Heart left ventricle (tissue), 13 donors: ENCODE measurements at regions not wholly inside any gene's neighbourhood (a gene's known extent, or its start where the extent isn't known, plus 50 kb on each side); places are given as distances from the start of the nearest gene placed in this dataset.

ENCODE experiments used
- CTCF ChIP-seq, 12 donors: fragments of 200-600 bp; sonication (generic) in 4 of 12; IDR thresholded peaks; one replicate each; pipeline versions ENCODE4 v1.5.0 to v1.8.0; 2018 to 2022; ENCODE audit warnings: antibody characterized with exemption in 12 of 12, mild to moderate bottlenecking in 5 of 12
- POLR2A ChIP-seq, 2 donors: fragments of 450-650 bp; IDR thresholded peaks; one replicate each; pipeline ENCODE4 v1.6.1; 2017; ENCODE audit warnings: antibody characterized with exemption in 2 of 2, mild to moderate bottlenecking in 2 of 2, moderate library complexity in 2 of 2
- donor health status: ischemic (EF 13 %, LVEDD 7.1; RV severe dilation, severe dysfunction).
- donor health status: DM: no; HTN: yes; CAD: no.
- donor health status: DM: no; HTN: no; CAD: no.
- donor health status: ischemic (EF 25% LVEDD 6.9; RV normal size, moderate dysfunction).
- donor health status: ischemic (EF 25% LVEDD 5.7; RV mildly dilated, moderate dysfunction).
- donor health status: ischemic (EF 35%, LVEDD 5.7; RV mildly dilated, moderate dysfunction).
- donor health status: nonischemic (EF 11% LVEDD 7.7; RV severe dilation, severe dysfunction).
- donor health status: DM: yes; HTN: yes; CAD: no.
- donor health status: PGD.
- donor health status: ischemic (EF 29% LVEDD 5.4; RV normal size, mild dysfunction).
- donor health status: nonischemic (EF 23%, LVEDD 6.1; RV moderate dilation, normal function).

- TF ChIP-seq CTCF (IDR thresholded peaks at IDR 0.05): no peak
- TF ChIP-seq POLR2A (IDR thresholded peaks at IDR 0.05): no peak
Observed at GRCh38 chr4:166432125-166432524, 559.1 kb downstream of the TLL1 start.
